GM18498 (cell line): ENCODE measurements at regions not wholly inside any gene's neighbourhood (a gene's known extent, or its start where the extent isn't known, plus 50 kb on each side); places are given as distances from the start of the nearest gene placed in this dataset.
A peak's percentile ranks its signal among the peaks of the same experiment; 100 is the strongest.

Experiments
- ATAC-seq: cut with Tn5 transposase; IDR thresholded peaks from one replicate; pipeline ENCODE4 v1.9.1; 2021; ENCODE audit warnings: mild to moderate bottlenecking, moderate library complexity; ENCODE audit not compliant: unreplicated experiment

- ATAC-seq: no peak
Observed at GRCh38 chr7:20026762-20027161, 190.4 kb downstream of the MACC1 start.

DNA sequence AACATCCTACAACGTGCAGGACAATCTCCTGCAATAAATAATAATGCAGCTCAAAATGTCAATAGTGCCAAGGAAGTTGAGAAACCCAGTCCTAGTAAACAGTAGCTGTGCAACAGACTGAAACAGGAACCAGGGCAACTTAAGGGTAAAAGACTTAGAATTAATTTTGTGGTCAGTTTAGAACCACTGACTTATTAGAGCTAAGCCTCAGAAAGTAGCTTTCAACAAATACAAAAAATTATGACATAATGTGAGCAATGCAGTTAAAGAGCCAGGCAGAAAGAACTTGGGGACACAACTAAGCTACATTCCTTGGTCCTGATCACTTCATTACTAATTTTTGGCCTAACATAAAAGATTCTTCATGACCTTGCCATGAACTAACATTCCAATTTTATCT lies 195.4 kb downstream of the MACC1 start:
- ATAC-seq: peak; percentile 95

DNA sequence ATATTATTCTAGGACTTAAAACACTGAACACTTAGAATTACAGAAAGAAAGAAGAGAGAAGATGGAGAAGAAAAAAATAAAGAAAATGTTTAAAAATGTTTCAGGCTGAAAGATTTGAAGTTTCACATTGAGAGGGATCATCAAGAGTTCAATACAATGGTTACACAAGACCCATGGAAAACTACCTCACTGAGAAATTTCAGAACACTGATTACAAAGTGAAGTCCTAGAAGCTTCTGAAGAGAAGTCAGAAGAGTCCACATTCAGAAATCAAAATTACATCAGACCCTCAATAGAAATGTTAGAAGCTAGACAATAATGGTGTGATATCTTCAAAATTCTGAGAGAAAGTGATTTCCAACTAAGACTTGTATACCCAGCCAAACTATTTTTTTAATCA lies 196.1 kb downstream of the MACC1 start:
- no peak for ATAC-seq

- ATAC-seq: peak; percentile 45
Observed at GRCh38 chr7:20019757-20020432, 197.3 kb downstream of the MACC1 start.

- no peak for ATAC-seq
Observed at GRCh38 chr7:20016669-20017068, 200.5 kb downstream of the MACC1 start.

GRCh38 chr7:20013536-20013935 lies 203.6 kb downstream of the MACC1 start:
- no peak for ATAC-seq

DNA sequence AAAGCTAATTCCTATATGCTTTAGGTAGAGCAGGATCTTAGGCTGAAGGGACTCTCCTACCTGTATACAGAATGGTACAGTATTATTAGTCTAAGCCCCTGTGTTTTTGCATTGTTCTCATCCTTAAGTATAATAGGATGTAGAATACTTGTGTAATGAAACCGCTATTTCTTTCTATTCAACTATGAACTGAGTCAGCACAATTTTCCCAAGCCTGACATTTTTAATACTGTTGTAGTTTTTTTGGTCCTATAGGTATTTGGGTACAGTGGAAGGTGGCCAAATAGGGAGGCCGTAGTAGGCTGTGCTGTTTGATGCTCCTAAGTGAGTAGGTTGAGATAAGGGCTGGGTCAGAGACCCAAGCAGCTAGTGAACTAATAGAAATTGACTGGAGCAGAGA lies 205.1 kb downstream of the MACC1 start:
- ATAC-seq: no peak

DNA sequence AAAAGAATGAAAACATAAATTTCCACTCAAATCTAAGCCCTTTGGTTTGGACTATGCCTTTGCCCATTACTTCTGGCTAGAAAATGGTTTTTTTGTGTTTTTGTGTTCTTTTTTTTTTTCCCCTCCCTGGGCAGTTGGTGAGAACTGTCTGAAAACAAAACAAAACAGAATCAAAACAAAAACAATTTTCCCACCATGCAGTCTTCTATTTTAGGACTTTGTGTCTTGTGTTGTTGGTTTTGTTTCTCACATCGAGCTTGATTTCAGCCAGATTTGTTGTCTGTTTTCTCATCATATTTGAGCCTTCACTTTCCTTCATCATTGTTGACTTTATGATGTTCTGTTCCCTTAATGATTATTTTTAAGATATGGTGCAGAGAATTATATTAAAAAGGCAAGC lies 206.3 kb downstream of the MACC1 start:
- peak; percentile 59 for ATAC-seq

- ATAC-seq: no peak
Observed at GRCh38 chr7:20007510-20007909, 209.7 kb downstream of the MACC1 start.

DNA sequence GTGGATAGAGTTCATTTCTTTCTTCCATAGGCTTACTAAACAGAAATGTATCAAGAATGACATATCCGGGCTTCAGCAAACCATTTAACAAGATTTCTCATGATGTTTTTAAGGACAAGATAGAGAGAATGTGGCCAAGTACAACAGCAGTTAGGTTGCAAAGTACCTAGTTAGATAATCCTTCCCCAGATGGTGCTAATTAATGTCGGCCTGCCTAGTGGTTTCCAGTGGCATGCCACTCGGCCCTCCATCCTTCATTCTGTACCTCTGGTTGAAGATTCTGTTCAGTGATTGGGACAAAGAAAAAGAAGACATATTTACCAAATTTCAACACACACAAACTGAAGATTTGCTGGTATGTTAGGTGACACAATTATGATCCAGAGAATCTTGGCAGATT lies 212.1 kb downstream of the MACC1 start:
- ATAC-seq: no peak

DNA sequence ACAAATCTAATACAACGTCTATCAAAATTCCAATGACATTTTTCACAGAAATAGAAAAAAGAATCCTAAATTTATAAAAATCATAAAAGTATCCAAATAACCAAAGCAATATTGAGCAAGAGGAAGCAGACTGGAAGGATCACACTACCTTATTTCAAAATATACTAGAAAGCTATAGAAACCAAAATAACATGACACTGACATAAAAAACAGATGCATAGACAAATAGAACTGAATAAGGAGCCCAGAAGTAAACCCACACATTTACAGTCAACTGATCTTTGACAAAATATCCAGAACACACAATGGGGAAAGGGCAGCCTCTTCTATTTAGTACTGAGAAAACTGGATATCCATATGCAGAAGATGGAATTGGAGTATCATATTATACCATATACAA lies 217.5 kb downstream of the MACC1 start:
- ATAC-seq: no peak

DNA sequence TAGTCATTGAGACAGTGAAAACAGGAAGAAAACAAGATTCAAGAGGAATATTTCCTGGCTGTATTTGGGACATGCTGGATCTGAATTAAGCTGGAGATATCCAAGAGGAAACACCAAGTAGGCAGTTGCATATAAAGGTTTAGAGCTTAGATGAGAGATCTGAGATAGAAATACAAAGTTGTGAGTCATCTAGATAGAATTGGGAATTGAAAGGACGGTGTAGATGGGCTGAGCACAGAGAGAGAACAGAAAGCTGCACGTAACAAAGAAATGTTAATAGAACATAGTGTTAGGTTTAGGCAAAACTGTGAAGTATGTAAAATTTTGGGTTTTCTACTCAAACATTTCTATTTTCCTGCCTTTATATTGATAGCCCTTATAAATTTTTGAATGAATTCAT lies 218.5 kb upstream of the TMEM196 start:
- no peak for ATAC-seq

- ATAC-seq: no peak
Observed at GRCh38 chr7:19989906-19990305, 216.5 kb upstream of the TMEM196 start.

- ATAC-seq: no peak
Observed at GRCh38 chr7:19988860-19989259, 215.4 kb upstream of the TMEM196 start.

- peak; percentile 25 for ATAC-seq
Observed at GRCh38 chr7:19984231-19984632, 210.8 kb upstream of the TMEM196 start.

GRCh38 chr7:19982841-19983835 lies 209.7 kb upstream of the TMEM196 start:
- peak; percentile 60 for ATAC-seq

DNA sequence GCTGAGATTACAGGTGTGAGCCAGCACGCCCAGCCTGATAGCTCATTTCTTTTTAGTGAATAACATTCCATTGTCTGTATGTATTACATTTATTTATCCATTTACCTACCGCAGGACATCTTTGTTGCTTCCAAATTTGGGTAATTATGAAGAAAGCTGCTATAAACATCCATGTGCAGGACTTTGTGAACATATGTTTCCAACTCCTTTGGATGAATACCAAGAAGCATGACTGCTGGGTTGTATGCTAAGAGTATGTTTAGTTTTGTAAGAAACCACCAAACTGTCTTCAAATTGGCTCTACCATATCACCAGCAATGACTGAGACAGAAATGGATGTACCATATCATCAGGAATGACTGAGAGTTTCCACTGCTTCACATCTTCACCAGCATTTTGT lies 200.2 kb upstream of the TMEM196 start:
- ATAC-seq: no peak

DNA sequence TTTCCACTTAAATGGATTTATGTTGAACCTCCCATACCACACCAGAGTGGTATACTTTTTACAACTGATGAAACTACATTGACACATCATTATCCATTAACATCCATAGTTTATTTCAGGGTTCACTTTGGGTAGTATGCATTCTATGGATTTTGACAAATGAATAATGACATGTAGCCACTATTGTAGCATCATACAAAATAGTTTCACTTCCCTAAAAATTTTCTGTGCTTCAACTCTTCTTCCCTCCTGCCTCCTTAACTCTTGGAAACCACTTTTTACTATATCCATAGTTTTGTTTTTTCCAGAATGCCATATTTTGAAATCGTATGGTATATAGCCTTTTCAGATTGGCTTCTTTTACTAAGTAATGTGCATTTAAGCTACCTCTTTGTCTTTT lies 199.5 kb upstream of the TMEM196 start:
- ATAC-seq: no peak

- ATAC-seq: no peak
Observed at GRCh38 chr7:19971956-19972355, 198.5 kb upstream of the TMEM196 start.

- ATAC-seq: no peak
Observed at GRCh38 chr7:19970514-19970913, 197.1 kb upstream of the TMEM196 start.

DNA sequence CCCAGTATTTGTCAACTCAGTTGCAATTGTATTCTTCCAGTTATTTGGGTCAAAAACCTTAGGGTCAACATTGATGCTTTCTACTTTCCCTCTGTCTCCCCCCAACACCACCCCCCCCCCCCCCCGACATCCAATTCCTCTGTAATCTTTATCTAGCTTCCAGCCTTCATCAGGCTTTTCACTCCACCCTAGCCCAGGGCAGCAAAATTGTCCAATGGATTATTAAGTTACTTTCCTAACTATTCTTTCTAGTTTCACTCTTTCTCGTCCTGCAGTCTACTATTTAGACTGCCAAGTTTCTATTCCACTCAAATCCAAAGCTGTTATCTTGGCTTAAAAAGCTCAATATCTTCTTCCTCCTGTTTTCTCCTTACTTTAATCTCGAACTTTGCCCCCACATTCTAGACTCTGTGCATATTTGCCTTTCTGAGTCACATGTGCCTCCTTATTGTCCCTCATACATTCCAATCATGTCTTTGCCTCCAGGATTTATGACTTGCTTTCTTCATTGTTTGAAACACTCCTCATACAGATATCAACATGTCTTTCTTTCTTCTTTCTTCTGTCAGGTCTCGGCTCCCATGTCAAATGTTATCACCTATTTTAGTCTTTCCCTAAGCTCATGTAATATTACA lies 196.6 kb upstream of the TMEM196 start:
- ATAC-seq: no peak

- ATAC-seq: no peak
Observed at GRCh38 chr7:19964246-19964645, 190.8 kb upstream of the TMEM196 start.
